Smooth muscle cell (in vitro differentiated cells): ENCODE measurements at regions not wholly inside any gene's neighbourhood (a gene's known extent, or its start where the extent isn't known, plus 50 kb on each side); places are given as distances from the start of the nearest gene placed in this dataset.

Source experiments
- DNase-seq: peaks from one replicate; lab custom pipeline; 2025; ENCODE audit not compliant: unreplicated experiment; lab: John Stamatoyannopoulos, UW
- H2AFZ ChIP-seq: fragments of 200-600 bp; sonication (generic); 2 replicates; pipeline ENCODE4 v1.6.0; 2016; ENCODE audit warnings: antibody characterized with exemption, low read depth, mild to moderate bottlenecking
- H3F3A ChIP-seq: fragments of 200-600 bp; sonication (generic); 2 replicates; pipeline ENCODE4 v1.6.0; 2017; ENCODE audit warnings: antibody characterized with exemption, low read depth
- H3K27ac ChIP-seq: fragments of 200-600 bp; sonication (generic); 2 replicates; pipeline ENCODE4 v1.5.1; 2016; ENCODE audit warnings: low read depth, mild to moderate bottlenecking
- H3K27me3 ChIP-seq: fragments of 200-600 bp; sonication (generic); 2 replicates; pipeline ENCODE4 v1.6.1; 2016; ENCODE audit warnings: low read depth, mild to moderate bottlenecking
- H3K36me3 ChIP-seq: fragments of 200-600 bp; sonication (generic); 2 replicates; pipeline ENCODE4 v1.5.1; 2016; ENCODE audit warnings: low read depth
- H3K4me1 ChIP-seq: fragments of 200-600 bp; sonication (generic); 2 replicates; pipeline ENCODE4 v1.5.1; 2016; ENCODE audit warnings: low read depth
- H3K4me2 ChIP-seq: fragments of 200-600 bp; sonication (generic); 2 replicates; pipeline ENCODE4 v1.6.0; 2016; ENCODE audit warnings: mild to moderate bottlenecking
- H3K4me3 ChIP-seq: fragments of 200-600 bp; sonication (generic); 2 replicates; pipeline ENCODE4 v1.5.1; 2016; ENCODE audit warnings: mild to moderate bottlenecking
- H3K79me2 ChIP-seq: fragments of 200-600 bp; sonication (generic); 2 replicates; pipeline ENCODE4 v1.6.0; 2016; ENCODE audit warnings: low read depth, mild to moderate bottlenecking
- H3K9ac ChIP-seq: fragments of 200-600 bp; sonication (generic); 2 replicates; pipeline ENCODE4 v1.6.0; 2016; ENCODE audit warnings: low read depth
- H3K9me3 ChIP-seq: fragments of 200-600 bp; sonication (generic); replicated peaks from 2 replicates; pipeline ENCODE4 v1.5.1; 2016; ENCODE audit warnings: low read depth
- H4K20me1 ChIP-seq: fragments of 200-600 bp; sonication (generic); 2 replicates; pipeline ENCODE4 v1.6.0; 2016; ENCODE audit warnings: low read depth
- CTCF ChIP-seq: fragments of 200-600 bp; sonication (generic); IDR thresholded peaks from 2 replicates; pipeline ENCODE4 v1.5.1; 2017; ENCODE audit warnings: borderline replicate concordance, mild to moderate bottlenecking, antibody characterized with exemption; ENCODE audit not compliant: insufficient read depth, poor library complexity, severe bottlenecking
- WGBS: methylation state at CpG from one replicate; pipeline ENCODE4 v1.1.7; 2016; ENCODE audit warnings: low lambda C conversion rate; 5-methylcytosine and 5-hydroxymethylcytosine counted together

GRCh38 chr6:81655696-81656095 is 96.8 kb downstream of the TENT5A start:
- Histone ChIP-seq H3F3A (no peaks in the 10 kb centered on the region), H3K36me3 (no peaks in the 10 kb centered on the region), H4K20me1 (no peaks in the 10 kb centered on the region), H2AFZ (no peak overlapping the region), H3K27me3 (no peaks in the 10 kb centered on the region), H3K4me3 (no peak overlapping the region), H3K79me2 (no peaks in the 10 kb centered on the region), H3K4me1 (no peaks in the 10 kb centered on the region), H3K4me2 (no peak overlapping the region), H3K27ac (no peak overlapping the region), H3K9ac (no peak overlapping the region), H3K9me3 (no peaks in the 10 kb centered on the region)
- DNase-seq: no peak
- WGBS: 99% methylated on average over 2 of the region's 2 CpGs
- no peak for TF ChIP-seq CTCF

- H3K9ac ChIP-seq: no peak overlapping the region
- H3K27ac ChIP-seq: no peak overlapping the region
- H3K36me3 ChIP-seq: no peaks in the 10 kb centered on the region
- no peaks in the 10 kb centered on the region for H3K27me3 ChIP-seq
- H3F3A ChIP-seq: no peaks in the 10 kb centered on the region
- H4K20me1 ChIP-seq: no peaks in the 10 kb centered on the region
- DNase-seq: no peak
- no peak for TF ChIP-seq CTCF
- no peak overlapping the region for H3K4me2 ChIP-seq
- whole genome bisulfite sequencing: 100% methylated on average over 2 of the region's 2 CpGs
- no peak overlapping the region for H2AFZ ChIP-seq
- H3K79me2 ChIP-seq: no peaks in the 10 kb centered on the region
- no peak overlapping the region for H3K4me3 ChIP-seq
- H3K9me3 ChIP-seq: no peaks in the 10 kb centered on the region
- no peaks in the 10 kb centered on the region for H3K4me1 ChIP-seq
Measured at GRCh38 chr6:81648502-81648901, 104.0 kb downstream of the TENT5A start.

GRCh38 chr6:81643156-81643555 is 109.3 kb downstream of the TENT5A start:
- DNase-seq: no peak
- H3K36me3 ChIP-seq: no peaks in the 10 kb centered on the region
- no peaks in the 10 kb centered on the region for H3K9me3 ChIP-seq
- no peaks in the 10 kb centered on the region for H3F3A ChIP-seq
- H2AFZ ChIP-seq: no peak overlapping the region
- no peaks in the 10 kb centered on the region for H3K79me2 ChIP-seq
- no peaks in the 10 kb centered on the region for H3K4me1 ChIP-seq
- H3K4me3 ChIP-seq: no peak overlapping the region
- H3K27ac ChIP-seq: no peak overlapping the region
- H4K20me1 ChIP-seq: no peaks in the 10 kb centered on the region
- H3K27me3 ChIP-seq: no peaks in the 10 kb centered on the region
- no peak overlapping the region for H3K4me2 ChIP-seq
- no peak for TF ChIP-seq CTCF
- H3K9ac ChIP-seq: no peak overlapping the region

- no peak for TF ChIP-seq CTCF
- H4K20me1 ChIP-seq: no peaks in the 10 kb centered on the region
- H3K9ac ChIP-seq: no peak overlapping the region
- H3K36me3 ChIP-seq: no peaks in the 10 kb centered on the region
- H3K27ac ChIP-seq: no peak overlapping the region
- no peaks in the 10 kb centered on the region for H3K9me3 ChIP-seq
- no peaks in the 10 kb centered on the region for H3K79me2 ChIP-seq
- H3K4me2 ChIP-seq: no peak overlapping the region
- DNase-seq: no peak
- no peaks in the 10 kb centered on the region for H3K27me3 ChIP-seq
- no peaks in the 10 kb centered on the region for H3F3A ChIP-seq
- no peak overlapping the region for H2AFZ ChIP-seq
- no peak overlapping the region for H3K4me3 ChIP-seq
- H3K4me1 ChIP-seq: no peaks in the 10 kb centered on the region
- 82% methylated on average over 1 of the region's 1 CpG for WGBS
Measured at GRCh38 chr6:81640891-81641290, 111.6 kb downstream of the TENT5A start.
